ENCODE measurements at regions not wholly inside any gene's neighbourhood (a gene's known extent, or its start where the extent isn't known, plus 50 kb on each side); places are given as distances from the start of the nearest gene placed in this dataset.

DNA sequence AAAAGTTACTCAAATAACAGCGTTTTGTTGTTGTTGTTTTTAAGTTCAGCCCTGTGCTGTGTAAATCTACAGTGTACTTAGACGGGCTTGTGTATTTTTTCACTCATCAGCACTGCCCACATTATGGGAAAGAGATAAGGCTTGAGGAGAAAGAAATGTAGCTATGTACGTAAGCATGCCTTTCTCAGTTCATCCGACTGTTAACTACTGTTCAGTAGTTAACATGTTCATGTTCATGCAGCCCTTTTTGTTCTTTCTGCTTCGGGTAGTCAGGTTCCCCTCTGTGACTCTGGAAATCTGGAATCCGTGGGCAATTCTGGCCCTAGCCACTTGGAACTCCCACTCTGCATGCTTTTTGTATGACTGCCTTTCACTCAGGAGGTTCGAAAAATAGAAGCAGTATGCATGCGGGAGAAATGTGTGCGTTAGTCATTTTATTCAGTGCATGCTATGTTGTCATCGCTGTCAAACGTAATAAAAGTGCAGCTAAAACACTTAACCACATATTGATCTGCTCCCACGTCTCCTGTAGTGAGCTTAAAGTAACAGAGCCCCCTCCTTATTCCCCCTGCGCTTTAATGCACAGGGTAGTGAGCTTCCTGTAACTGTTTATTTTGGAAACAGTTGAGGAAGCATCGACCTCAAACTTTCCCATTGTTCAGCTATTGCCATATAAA, 283.1 kb upstream of the NR2F2 start:
- TF ChIP-seq, protein P1, sequence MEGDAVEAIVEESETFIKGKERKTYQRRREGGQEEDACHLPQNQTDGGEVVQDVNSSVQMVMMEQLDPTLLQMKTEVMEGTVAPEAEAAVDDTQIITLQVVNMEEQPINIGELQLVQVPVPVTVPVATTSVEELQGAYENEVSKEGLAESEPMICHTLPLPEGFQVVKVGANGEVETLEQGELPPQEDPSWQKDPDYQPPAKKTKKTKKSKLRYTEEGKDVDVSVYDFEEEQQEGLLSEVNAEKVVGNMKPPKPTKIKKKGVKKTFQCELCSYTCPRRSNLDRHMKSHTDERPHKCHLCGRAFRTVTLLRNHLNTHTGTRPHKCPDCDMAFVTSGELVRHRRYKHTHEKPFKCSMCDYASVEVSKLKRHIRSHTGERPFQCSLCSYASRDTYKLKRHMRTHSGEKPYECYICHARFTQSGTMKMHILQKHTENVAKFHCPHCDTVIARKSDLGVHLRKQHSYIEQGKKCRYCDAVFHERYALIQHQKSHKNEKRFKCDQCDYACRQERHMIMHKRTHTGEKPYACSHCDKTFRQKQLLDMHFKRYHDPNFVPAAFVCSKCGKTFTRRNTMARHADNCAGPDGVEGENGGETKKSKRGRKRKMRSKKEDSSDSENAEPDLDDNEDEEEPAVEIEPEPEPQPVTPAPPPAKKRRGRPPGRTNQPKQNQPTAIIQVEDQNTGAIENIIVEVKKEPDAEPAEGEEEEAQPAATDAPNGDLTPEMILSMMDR (conservative IDR thresholded peaks at IDR 0.05; ENCODE audit: low read depth, low read length) = no peak
- no peak for TF ChIP-seq EZH2 (IDR thresholded peaks at IDR 0.05; ENCODE audit: borderline replicate concordance, low read depth, low read length, poor library complexity, severe bottlenecking)
